ENCODE measurements at regions not wholly inside any gene's neighbourhood (a gene's known extent, or its start where the extent isn't known, plus 50 kb on each side); places are given as distances from the start of the nearest gene placed in this dataset.

DNA sequence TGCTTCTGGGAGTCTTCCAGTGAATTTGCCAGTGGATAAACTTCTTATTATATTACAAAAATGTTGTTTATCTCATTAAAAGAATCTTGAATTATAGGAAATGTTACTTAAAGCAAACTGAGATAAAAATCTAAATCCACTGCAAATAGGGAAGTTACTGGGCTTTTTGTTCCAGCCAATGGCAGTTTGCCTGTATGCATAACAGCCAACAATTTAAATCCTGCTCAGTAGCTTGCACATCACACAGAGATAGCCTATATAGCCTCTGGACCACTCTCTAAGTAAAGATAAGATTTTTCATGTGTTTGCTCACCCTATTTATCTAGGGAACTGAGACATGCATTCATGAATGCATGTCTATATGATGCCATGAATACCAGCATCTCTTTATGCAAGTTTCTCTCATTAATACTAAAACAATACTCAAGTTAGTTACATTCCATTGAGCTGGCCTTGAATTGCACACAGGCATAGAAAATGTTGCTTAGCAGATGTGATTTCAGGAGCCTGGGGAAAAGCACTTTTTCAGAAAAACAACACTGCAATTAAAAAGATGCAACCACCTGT is 92.1 kb upstream of the GPR149 start:
- no peak for TF ChIP-seq CTCF (IDR thresholded peaks at IDR 0.05)
- TF ChIP-seq POLR2A (IDR thresholded peaks at IDR 0.05) = no peak

Measured in thyroid gland (tissue), 4 donors.